ENCODE measurements at regions not wholly inside any gene's neighbourhood (a gene's known extent, or its start where the extent isn't known, plus 50 kb on each side); places are given as distances from the start of the nearest gene placed in this dataset.

DNA sequence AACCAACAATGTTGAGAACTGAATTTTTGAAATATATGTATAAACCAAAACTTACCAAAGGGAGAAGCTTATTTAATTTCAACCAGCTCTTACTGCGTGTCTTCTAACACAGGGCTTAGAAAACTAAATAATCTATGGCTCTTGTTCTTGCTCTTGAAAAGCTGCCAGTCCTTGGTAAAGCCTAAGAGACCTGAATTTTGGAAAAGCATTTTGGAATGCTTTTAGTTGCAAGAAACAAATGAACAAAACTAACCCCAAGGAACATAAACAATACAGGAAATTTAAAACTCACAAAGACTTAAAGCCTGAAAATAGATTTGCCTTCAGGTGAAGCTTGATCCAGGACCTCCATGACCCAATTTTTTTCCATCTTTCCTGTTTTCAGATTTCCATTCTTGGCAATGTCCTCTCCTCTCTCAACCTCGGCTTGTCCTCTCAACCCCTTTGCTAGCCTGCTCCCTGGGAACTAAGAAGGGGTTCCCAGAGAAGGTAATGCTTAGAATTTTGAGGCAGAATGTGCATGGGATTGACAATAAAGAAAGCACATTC is 169.8 kb upstream of the NCK2 start:
- no peak for DNase-seq (ENCODE audit: low read depth in 4 of 4, low spot score in 2 of 4)

DNA sequence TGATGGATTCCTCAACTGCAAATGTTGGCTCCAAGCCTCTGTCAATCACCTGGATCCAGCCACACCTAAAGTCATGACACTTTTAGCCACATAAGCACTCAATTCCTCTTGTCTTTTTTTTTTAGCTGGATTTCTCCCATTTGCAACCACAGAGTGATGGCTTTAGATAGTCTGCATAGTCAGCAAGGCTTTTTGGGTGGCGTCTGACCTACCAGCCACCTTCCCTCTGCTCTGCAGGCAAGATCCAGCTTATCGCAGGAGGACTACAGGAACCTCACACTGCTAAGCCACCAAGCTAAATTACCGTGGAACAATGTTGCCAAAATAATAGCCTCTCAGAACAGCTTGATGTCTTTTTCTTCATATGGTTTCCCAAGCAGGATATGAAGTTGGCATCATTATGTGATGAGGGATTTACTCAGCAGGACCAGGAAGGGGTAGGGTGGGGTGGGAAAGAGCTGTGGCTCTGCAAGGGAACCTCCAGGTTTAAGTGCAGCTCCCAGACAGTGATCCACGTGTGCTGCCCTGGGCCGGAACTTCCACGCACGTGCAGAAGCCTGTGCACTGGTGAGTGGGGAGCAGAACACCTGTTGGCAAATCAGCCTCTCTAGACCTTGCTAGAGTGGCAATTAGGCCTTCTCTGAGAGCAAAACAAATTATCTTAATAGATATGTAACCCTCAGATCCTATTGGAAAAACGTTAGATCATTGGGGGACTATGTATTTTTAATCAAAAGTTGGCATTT is 170.6 kb upstream of the NCK2 start:
- no peak for DNase-seq (ENCODE audit: low read depth in 4 of 4, low spot score in 2 of 4)

DNA sequence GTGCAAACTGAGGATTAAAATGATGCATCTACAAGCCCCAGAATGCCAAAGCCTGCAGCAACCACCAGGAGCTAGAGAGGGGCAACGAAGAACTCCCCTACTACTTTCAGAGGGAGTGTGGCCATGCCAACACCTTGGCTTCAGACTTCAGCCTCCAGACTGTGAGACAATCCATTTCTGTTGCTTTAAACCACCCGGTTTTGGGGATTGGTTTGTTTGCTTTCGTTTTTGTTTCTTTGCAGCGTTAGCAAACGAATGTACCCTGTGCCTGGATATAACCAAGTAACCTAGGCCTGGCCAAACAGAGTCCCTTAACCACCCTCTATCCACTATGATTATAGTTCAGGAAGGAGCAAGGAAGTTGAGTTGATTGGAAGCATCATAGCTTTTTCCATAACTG is 171.2 kb upstream of the NCK2 start:
- DNase-seq (ENCODE audit: low read depth in 4 of 4, low spot score in 2 of 4): no peak

DNA sequence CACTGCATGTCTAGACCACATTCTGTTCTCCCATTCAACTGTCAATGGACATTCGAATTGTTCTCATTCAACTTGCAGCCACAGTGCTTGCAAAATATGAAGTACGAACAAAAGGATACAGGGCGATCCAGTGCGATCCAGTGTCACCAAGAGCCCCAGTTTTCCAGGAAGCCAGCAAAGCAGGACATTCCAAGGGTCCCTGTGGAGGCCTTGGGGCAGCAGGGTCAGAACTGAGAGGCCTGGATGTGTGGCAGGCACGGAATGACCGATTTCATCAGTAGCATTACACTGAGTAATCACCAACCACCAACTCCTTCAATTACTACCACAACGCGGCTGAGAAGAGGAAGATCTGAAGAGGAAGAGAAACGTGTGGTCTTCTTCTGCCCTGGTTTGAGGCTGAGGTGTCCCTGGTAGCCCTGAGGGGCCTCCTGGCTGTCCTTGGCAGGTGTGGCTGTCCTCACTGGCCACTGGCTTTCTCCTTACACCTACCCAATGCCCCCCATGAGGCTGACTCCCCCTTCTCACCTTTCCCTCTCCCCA is 172.7 kb upstream of the FHL2 start:
- no peak for DNase-seq (ENCODE audit: low read depth in 4 of 4, low spot score in 2 of 4)

- DNase-seq (ENCODE audit: low read depth in 4 of 4, low spot score in 2 of 4): no peak
Observed at GRCh38 chr2:105570757-105571156, 171.9 kb upstream of the FHL2 start.

- DNase-seq (ENCODE audit: low read depth in 4 of 4, low spot score in 2 of 4): no peak
Observed at GRCh38 chr2:105570326-105570725, 171.5 kb upstream of the FHL2 start.

GRCh38 chr2:105569606-105570005 is 170.8 kb upstream of the FHL2 start:
- DNase-seq (ENCODE audit: low read depth in 4 of 4, low spot score in 2 of 4): no peak

DNA sequence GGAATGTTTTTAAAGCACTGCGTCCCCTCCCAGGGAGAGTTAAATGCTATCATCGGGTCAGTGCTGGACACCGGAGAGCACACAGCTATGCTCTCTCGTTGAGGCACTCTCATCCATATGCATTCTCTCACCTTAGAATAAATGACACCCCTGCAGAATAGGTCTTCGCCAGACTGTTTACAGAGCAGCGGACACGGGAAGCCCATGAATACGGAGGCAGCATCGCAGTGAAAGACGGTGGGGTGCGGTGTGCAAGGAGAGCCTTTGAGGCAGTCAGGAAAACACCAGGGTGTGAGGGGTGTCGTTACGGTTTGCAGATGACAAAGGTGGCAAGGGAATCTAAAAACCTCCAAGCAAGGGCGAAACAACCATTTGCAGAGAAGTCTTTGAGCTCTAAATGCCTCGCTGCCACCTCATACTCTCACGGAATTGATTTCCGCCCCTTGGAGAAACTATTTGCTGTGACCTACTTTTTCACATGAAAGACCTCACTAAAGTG is 169.2 kb upstream of the FHL2 start:
- DNase-seq (ENCODE audit: low read depth in 4 of 4, low spot score in 2 of 4): no peak

DNA sequence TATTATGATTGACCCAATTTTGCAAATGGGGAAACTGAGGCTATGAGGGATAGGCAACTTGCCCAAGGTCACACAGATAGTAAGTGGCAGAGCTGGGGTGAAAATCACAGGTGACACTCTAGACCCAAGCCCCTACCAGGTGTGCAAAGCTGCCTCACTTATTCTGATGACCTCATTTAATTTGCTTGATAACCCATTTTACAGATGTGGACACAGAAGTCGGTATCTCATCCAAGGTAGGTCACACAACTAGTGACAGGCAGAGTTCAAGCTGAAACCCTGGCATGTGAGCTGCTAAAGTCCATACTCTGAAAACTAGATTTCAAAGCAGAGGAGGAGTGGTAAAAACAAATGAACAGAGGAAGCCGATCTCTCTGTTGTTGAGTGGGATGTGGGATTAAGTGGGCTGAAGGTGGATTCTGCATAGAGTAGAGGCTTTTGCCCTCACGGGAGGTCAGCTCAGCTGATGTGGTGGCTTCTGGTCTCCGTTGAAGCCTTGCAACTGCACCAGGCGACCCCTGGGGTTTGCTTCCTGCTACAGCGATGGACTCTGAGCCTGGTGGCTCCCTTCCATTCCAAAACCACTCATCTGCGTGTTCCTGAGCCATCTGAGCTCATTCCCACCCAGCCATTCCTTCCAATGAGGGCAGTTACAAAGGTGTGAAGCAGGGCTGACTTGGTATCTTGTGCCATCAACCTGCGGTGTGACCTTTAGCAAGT is 164.3 kb upstream of the FHL2 start:
- DNase-seq (ENCODE audit: low read depth in 4 of 4, low spot score in 2 of 4): no peak

GRCh38 chr2:105561401-105561800 is 162.6 kb upstream of the FHL2 start:
- no peak for DNase-seq (ENCODE audit: low read depth in 4 of 4, low spot score in 2 of 4)

- DNase-seq (ENCODE audit: low read depth in 4 of 4, low spot score in 2 of 4): no peak
Observed at GRCh38 chr2:105560157-105560556, 161.3 kb upstream of the FHL2 start.

DNA sequence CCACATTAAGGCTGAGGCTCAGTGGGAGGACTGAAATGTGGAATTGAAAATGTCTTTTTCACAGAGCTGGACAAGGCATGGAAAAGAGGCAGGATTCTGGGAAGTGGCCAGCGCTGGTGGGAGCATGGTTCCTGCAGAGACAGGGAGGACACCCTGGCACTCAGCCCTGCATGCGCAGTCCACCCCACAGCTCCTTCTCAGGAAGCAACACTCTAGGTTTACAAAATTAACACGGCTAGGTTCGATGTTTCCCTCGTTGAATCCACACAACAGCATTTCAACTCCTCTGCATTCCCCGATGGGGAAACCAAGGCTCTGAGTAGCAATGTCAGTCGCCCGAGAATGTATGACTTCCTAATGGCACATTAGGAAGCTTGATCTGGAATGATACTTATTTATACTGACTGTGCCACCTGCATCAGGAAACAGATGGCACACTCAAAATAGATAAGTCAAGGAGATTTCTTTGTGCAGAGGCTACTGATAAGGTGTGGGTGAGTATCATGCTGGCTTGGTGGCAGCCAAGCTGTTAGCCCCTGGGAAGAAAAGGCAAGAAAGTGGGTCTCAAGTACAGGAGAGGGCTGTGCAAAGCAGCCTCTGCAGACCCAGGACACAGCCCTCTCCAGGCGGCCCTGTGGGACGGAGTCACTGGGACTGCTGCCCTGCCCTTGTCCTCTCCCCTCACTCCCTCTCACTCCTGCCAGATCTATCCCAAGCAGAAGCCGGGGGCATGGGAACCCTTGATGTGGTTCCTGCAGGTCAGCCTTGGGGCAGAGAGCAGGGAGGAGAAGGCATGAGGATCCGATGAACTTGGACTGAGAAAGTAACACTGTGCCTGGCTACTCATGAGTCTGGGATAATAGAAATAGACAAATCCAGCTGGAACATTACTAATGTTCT is 158.4 kb upstream of the FHL2 start:
- DNase-seq (ENCODE audit: low read depth in 4 of 4, low spot score in 2 of 4): no peak

DNA sequence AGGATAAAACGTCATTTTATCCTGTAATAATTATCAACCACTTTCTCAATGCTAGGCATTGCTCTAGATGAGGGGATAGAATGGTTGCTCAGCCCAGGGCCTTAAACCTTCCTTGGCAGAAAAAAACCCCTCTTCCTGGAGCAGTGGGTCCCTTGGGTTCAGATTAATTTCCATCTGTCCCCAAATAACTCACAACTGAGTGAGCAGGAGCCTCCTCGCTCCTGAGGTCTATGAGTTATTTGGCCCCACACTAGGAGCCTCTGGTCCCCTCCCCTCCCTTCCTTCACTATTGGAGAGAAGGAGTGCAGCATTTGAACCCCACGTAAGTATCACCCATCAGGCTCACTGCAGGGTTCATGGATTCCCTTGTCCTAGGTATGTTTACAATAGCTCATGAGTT is 157.5 kb upstream of the FHL2 start:
- DNase-seq (ENCODE audit: low read depth in 4 of 4, low spot score in 2 of 4): no peak

DNA sequence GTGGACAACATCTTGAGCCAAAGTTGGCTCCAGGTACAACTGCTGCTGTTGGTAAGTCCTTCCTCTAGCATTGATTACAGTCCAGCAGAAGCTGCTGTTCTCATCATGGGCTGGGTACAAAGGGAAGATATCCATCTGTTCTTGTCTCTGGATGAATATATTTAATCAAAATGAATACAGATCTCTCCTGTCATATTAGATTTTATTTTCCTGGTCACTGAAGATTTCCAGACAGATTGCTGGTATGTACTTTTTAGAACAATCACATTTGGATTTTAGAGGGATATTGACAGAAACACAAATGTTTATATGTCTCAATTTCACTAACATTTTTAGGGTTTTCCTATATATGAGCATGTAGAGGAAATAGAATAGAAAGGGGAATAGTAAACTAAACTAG is 155.4 kb upstream of the FHL2 start:
- no peak for DNase-seq (ENCODE audit: low read depth in 4 of 4, low spot score in 2 of 4)

DNA sequence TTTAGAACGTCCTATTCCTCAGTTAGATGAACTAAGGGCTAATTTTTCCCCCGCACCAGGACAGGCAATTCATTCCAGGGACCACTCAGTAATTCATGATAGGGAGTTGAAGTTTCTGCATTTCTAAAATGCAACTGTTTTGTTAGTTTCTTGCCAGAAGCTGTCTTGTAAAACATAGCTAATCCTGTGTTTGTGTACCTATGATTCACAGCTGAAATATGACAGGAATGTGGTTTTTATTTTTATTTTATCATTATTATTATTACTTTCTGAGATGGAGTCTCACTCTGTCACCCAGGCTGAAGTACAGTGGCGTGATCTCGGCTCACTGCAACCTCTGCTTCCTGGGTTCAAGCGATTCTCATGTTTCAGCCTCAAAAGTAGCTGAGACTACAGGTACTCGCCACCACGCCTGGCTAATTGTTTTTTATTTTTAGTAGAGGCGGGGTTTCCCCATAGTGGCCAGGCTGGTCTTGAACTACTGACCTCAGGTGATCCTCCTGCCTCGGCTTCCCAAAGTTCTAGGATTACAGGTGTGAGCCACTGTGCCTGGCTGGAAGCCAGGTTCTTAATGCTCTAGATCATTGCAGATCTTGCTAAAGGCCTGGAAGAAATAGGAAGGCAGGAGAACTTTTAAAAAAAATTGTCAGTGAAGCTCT is 154.8 kb upstream of the FHL2 start:
- DNase-seq (ENCODE audit: low read depth in 4 of 4, low spot score in 2 of 4): no peak

DNA sequence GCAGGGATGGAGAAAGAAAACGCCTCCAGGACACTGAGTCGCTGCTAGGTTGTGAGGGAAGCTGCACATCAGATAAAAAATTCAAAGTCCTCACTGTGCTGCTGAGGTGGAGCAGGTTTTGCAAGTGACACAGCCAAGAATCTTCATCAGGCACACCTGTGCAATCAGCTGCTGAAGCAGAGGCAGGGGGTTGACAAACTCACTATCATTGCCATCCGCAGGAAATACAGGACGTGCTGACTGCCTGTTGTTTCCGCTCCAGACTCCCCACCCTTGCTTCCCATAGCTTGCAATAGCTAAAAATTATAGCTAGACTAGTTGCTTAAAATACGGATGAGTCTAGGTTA is 147.8 kb upstream of the FHL2 start:
- no peak for DNase-seq (ENCODE audit: low read depth in 4 of 4, low spot score in 2 of 4)

DNA sequence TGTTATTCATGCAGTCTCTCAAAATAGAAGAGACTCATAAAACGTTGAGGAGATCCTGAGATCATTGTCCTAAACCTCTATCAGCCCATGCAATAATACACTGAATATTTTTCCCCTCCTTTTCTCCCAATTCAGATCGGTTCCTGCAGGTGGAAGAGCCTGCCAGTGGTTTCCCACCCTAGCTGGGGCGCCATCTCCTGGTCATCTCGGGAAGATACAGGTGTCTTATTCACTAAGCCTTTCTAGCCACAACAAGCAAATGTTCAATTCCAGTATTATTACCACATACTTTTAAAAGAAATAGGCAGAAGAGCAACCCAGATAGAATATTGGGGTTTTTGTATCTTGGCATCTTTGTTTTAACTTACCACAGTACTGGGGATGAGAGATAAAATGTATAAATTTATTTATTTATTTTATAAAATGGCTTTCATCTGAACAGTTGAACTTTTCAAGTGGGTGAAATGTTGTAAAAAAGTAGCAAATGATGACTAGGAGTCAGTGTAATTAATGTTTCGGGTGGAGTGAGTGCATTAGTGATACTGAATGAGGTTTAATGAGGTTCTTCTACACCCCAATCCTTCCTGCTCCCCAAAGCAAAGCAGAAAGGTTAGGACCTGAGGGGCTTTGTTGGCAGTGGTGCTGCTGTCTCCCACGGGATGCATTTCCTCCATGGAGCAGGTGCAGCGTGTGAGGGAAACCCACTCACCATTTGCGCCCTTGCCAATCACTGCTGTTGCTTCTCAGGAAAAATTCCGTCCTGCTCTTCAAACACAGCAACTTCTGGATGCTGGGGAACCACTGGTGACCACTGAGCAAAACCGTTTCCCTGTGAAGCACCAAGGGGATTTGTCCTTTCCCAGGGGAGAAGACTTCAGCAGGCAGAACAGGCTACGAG is 147.1 kb upstream of the FHL2 start:
- no peak for DNase-seq (ENCODE audit: low read depth in 4 of 4, low spot score in 2 of 4)

DNA sequence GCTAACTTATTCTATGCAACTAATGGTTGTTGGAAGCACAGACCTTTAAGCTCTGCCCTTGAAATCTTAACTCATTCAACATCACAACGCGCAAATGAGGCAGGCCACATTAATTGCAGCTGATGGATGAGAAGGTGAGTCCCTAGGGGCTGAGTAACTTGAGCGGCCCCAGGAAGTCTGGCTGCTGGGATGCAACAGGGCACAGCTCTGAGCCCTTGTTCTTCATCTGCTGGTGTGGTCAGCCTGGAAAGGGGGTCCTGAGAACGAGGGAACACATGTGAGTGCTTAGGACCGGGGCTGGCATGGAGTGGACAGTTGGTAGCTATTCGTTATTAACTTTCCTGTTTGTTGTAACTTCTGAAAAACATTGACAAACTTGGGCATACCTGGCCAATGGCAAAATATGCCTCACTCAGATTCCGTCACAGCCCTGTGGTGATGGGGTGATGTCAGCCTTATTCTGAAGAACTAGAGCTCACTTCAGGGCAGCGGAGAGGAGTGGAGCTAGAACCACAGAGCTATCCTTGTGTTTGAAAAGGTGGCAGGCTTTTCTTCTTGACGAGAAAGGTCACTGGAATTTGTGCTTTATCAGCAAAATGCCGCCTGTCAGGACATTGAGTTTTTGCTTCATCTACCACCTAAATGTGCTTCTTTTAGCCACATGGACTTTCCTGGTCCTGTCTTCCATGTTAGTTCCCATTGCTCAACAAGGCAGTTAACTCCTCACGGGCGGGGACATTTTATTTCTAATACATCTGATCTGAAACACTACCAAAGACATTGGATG is 145.9 kb upstream of the FHL2 start:
- no peak for DNase-seq (ENCODE audit: low read depth in 4 of 4, low spot score in 2 of 4)
